ENCODE measurements at regions not wholly inside any gene's neighbourhood (a gene's known extent, or its start where the extent isn't known, plus 50 kb on each side); places are given as distances from the start of the nearest gene placed in this dataset.

DNA sequence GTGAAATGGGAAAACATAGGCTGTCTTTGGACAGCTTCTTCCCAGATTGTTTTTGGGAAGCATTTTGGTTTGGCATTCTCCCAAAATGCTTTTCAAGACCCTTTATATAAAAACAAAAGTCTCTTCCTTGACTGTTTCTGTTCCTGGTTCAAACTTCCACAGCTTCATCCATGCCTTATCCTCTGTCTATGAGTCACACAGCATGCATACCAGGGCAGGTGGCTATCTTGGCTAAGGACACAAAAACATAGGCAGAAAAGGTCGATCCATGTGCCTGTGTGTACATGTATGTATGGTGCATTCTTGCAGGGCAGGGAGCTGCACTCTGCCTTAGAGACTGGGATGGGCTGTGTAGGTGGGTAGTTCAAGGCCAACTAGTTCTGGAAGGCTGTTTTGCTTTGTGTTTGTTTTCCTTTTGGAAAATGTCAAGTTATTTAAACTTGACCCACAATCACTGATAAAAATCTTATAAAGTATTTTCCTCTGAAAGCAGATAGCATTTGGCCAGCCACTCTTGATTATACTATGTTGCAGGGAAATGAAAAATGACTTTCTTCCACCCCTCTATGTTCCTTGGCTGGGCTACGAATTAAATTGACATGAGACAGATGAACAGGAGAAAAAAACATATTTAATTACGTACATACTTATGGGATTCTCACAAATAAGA lies 437.0 kb downstream of the SIPA1L2 start:
- in situ Hi-C loops (cut with MboI) (no loop called here), intact Hi-C loops (cut with micrococcal nuclease) (no loop called here)
- no peak for FAIRE-seq
- 0% methylated on average over 3 of the region's 3 CpGs for WGBS (ENCODE audit: insufficient coverage, low coverage, missing lambda C conversion rate)
- H3K4me2 ChIP-seq (ENCODE audit: insufficient read depth, low read length): no peak overlapping the region
- BruUV-seq (replicated peaks): no TSS peak
- H3K4me3 ChIP-seq: no peak overlapping the region
- ChIA-PET POLR2A (no interaction called here), CTCF (ENCODE audit: low intra/inter-chr PET ratio) (no interaction called here)
- H3K36me3 ChIP-seq (ENCODE audit: control insufficient read depth, insufficient read depth, low read length): no peaks in the 10 kb centered on the region
- no peaks in the 10 kb centered on the region for H3K79me2 ChIP-seq (ENCODE audit: control insufficient read depth, insufficient read depth, low read length)
- no peak overlapping the region for H2AFZ ChIP-seq (ENCODE audit: low read depth, low read length)
- H4K20me1 ChIP-seq (replicated peaks; ENCODE audit: control insufficient read depth, insufficient read depth, low read length): no peaks in the 10 kb centered on the region
- TF ChIP-seq MYNN (IDR thresholded peaks at IDR 0.05): no peak
- TF ChIP-seq MYNN (CRISPR knock-in tag; IDR thresholded peaks at IDR 0.05): no peak
- TF ChIP-seq ZNF121 (CRISPR knock-in tag; conservative IDR thresholded peaks at IDR 0.05): no peak
- no peak for ATAC-seq
- no peaks in the 10 kb centered on the region; the same call in 1 of the 2 replicates for H3K9me3 ChIP-seq (replicated peaks; ENCODE audit: control insufficient read depth, insufficient read depth, low read depth, low read length)
- DNase-seq (ENCODE audit: extremely low read depth in 1 of 4, low spot score in 3 of 4): no peak
- no peaks in the 10 kb centered on the region for H3K4me1 ChIP-seq (replicated peaks in 1 of 2; ENCODE audit: control insufficient read depth in 2 of 2, insufficient read depth in 2 of 2, low read length in 2 of 2)
- no peaks in the 10 kb centered on the region for H3K27me3 ChIP-seq (ENCODE audit: control insufficient read depth in 2 of 2, insufficient read depth in 2 of 2, low read length in 2 of 2)
- no peak overlapping the region for H3K27ac ChIP-seq (ENCODE audit: extremely low read depth, low read depth, low read length)
- H3K9ac ChIP-seq (ENCODE audit: insufficient read depth in 1 of 2, low read depth in 2 of 2, low read length in 2 of 2): no peak overlapping the region
- H3K9me1 ChIP-seq (ENCODE audit: control insufficient read depth, insufficient read depth, low read length): no peaks in the 10 kb centered on the region

DNA sequence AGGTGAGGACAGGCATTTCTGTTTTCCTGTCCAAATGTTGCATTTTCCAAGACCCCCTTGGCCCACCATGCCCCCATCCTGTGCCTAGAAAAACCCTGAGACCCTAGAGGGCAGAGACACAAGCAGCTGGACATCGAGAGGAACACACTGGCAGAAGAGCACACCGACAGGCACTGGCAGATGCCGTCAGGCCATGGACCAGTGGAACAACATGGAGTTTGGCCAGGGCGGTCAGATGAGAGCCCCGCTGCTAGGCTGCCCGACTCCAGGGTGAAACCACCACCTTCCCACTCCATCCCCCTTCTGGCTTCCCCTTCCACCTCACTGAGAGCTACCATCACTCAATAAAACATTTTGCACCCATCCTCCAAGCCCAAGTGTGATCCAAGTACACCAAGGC lies 438.4 kb downstream of the SIPA1L2 start:
- Histone ChIP-seq H3K27ac (ENCODE audit: extremely low read depth, low read depth, low read length) (no peak overlapping the region), H3K79me2 (ENCODE audit: control insufficient read depth, insufficient read depth, low read length) (no peaks in the 10 kb centered on the region), H2AFZ (ENCODE audit: low read depth, low read length) (no peak overlapping the region), H4K20me1 (replicated peaks; ENCODE audit: control insufficient read depth, insufficient read depth, low read length) (no peaks in the 10 kb centered on the region), H3K9me1 (ENCODE audit: control insufficient read depth, insufficient read depth, low read length) (no peaks in the 10 kb centered on the region), H3K36me3 (ENCODE audit: control insufficient read depth, insufficient read depth, low read length) (no peaks in the 10 kb centered on the region), H3K9ac (ENCODE audit: insufficient read depth in 1 of 2, low read depth in 2 of 2, low read length in 2 of 2) (no peak overlapping the region), H3K4me3 (no peak overlapping the region), H3K27me3 (ENCODE audit: control insufficient read depth in 2 of 2, insufficient read depth in 2 of 2, low read length in 2 of 2) (no peaks in the 10 kb centered on the region), H3K4me1 (replicated peaks in 1 of 2; ENCODE audit: control insufficient read depth in 2 of 2, insufficient read depth in 2 of 2, low read length in 2 of 2) (no peaks in the 10 kb centered on the region), H3K4me2 (ENCODE audit: insufficient read depth, low read length) (no peak overlapping the region), H3K9me3 (replicated peaks; ENCODE audit: control insufficient read depth, insufficient read depth, low read depth, low read length) (no peaks in the 10 kb centered on the region; the same call in 1 of the 2 replicates)
- ChIA-PET CTCF (ENCODE audit: low intra/inter-chr PET ratio) (no interaction called here), POLR2A (no interaction called here)
- no TSS peak for BruUV-seq (replicated peaks)
- FAIRE-seq: no peak
- WGBS (ENCODE audit: insufficient coverage, low coverage, missing lambda C conversion rate): 0% methylated on average over 6 of the region's 6 CpGs
- intact Hi-C loops (cut with micrococcal nuclease): no loop called here
- in situ Hi-C loops (cut with MboI): no loop called here
- ATAC-seq: no peak
- DNase-seq (ENCODE audit: extremely low read depth in 1 of 4, low spot score in 3 of 4): no peak
- TF ChIP-seq GATA2 (CRISPR knock-in tag; IDR thresholded peaks at IDR 0.05): no peak

All from K562 (cell line).